IMR-90 (cell line): ENCODE measurements at regions not wholly inside any gene's neighbourhood (a gene's known extent, or its start where the extent isn't known, plus 50 kb on each side); places are given as distances from the start of the nearest gene placed in this dataset.
A peak's percentile ranks its signal among the peaks of the same experiment; 100 is the strongest.

Experiments
- ATAC-seq: fragments of 200-7000 bp; cut with Tn5 transposase; 2 replicates; pipeline ENCODE4 v1.9.1; 2020; ENCODE audit warnings: low read depth, mild to moderate bottlenecking, moderate library complexity
- BruUV-seq: library from RNA; stranded (reverse); fragments of 400-500 nt; replicated peaks from 2 replicates; lab custom pipeline; 2021; lab: Mats Ljungman, UMichigan
- CTCF ChIA-PET: fragments of 300-600 bp; formaldehyde crosslinking; extraction: SDS; loops from one replicate; lab custom pipeline; 2021; ENCODE audit warnings: antibody characterized with exemption; lab: Yijun Ruan, JAX
- POLR2A ChIA-PET: fragments of 300-600 bp; sonication (Branson Sonifier 250); formaldehyde crosslinking; loops from one replicate; lab custom pipeline; 2022; ENCODE audit warnings: antibody characterized with exemption; ENCODE audit not compliant: unreplicated experiment; lab: Charles Lee
- DNase-seq: peaks from one replicate; pipeline ENCODE4 v3.0.0; 2013
- H2AFZ ChIP-seq: replicated peaks from 2 replicates; pipeline ENCODE3; 2013; ENCODE audit warnings: low read length, mild to moderate bottlenecking; ENCODE audit not compliant: poor library complexity
- H2AK5ac ChIP-seq: 2 replicates; pipeline ENCODE4 v1.6.1; 2013; ENCODE audit warnings: low read depth, low read length, inconsistent platforms
- H2AK9ac ChIP-seq: replicated peaks from 2 replicates; pipeline ENCODE3; 2013; ENCODE audit warnings: mild to moderate bottlenecking, low read depth, low read length, moderate library complexity; ENCODE audit not compliant: poor library complexity
- H2BK120ac ChIP-seq: 2 replicates; pipeline ENCODE4 v1.6.1; 2013; ENCODE audit warnings: low read depth, low read length, inconsistent platforms
- H2BK15ac ChIP-seq: 3 replicates; pipeline ENCODE4 v1.6.1; 2013; ENCODE audit warnings: low read depth, low read length, inconsistent platforms
- H2BK20ac ChIP-seq: 2 replicates; pipeline ENCODE4 v1.6.1; 2013; ENCODE audit warnings: low read depth, mild to moderate bottlenecking, inconsistent platforms, low read length, moderate library complexity
- H2BK5ac ChIP-seq: 2 replicates; pipeline ENCODE4 v1.6.1; 2013; ENCODE audit warnings: mild to moderate bottlenecking, low read depth, low read length, inconsistent platforms; ENCODE audit not compliant: poor library complexity, severe bottlenecking
- H3K14ac ChIP-seq: replicated peaks from 2 replicates; pipeline ENCODE4 v1.6.1; 2013; ENCODE audit warnings: low read depth, low read length, inconsistent platforms
- H3K18ac ChIP-seq: 2 replicates; pipeline ENCODE4 v1.6.1; 2013; ENCODE audit warnings: low read depth, low read length, control low read depth
- H3K23ac ChIP-seq: 2 replicates; pipeline ENCODE4 v1.6.1; 2013; ENCODE audit warnings: low read depth, low read length, inconsistent platforms
- H3K27ac ChIP-seq: 2 replicates; pipeline ENCODE4 v1.5.1; 2013; ENCODE audit warnings: mild to moderate bottlenecking, control low read depth, low read length; ENCODE audit not compliant: insufficient read depth
- H3K27me3 ChIP-seq: 2 replicates; pipeline ENCODE4 v1.6.1; 2013; ENCODE audit warnings: low read length; ENCODE audit not compliant: control insufficient read depth, insufficient read depth
- H3K36me3 ChIP-seq: 2 replicates; pipeline ENCODE4 v1.6.1; 2013; ENCODE audit warnings: low read length, mixed read lengths; ENCODE audit not compliant: control insufficient read depth, insufficient read depth
- H3K4ac ChIP-seq: 2 replicates; pipeline ENCODE4 v1.6.1; 2013; ENCODE audit warnings: low read depth, low read length, inconsistent platforms
- H3K4me1 ChIP-seq: 2 replicates; pipeline ENCODE4 v1.6.1; 2013; ENCODE audit warnings: low read length, mixed read lengths; ENCODE audit not compliant: control insufficient read depth, insufficient read depth
- H3K4me2 ChIP-seq: 2 replicates; pipeline ENCODE4 v1.6.1; 2013; ENCODE audit warnings: low read depth, mild to moderate bottlenecking, control low read depth, low read length, moderate library complexity
- H3K4me3 ChIP-seq: 2 replicates; pipeline ENCODE4 v1.5.1; 2013; ENCODE audit warnings: low read depth, mild to moderate bottlenecking, control low read depth, low read length, moderate library complexity; ENCODE audit not compliant: insufficient read depth
- H3K56ac ChIP-seq: 2 replicates; pipeline ENCODE4 v1.6.1; 2013; ENCODE audit warnings: low read length, inconsistent platforms; ENCODE audit not compliant: insufficient read depth; ENCODE audit errors: extremely low read depth
- H3K79me1 ChIP-seq, 2 experiments: 2 replicates each; pipeline ENCODE4 v1.6.1; 2013; ENCODE audit warnings: low read length in 2 of 2, inconsistent platforms in 1 of 2, low read depth in 1 of 2
- H3K9ac ChIP-seq: 2 replicates; pipeline ENCODE4 v1.6.1; 2013; ENCODE audit warnings: low read depth, low read length, control low read depth
- H3K9me1 ChIP-seq: 2 replicates; pipeline ENCODE4 v1.6.1; 2013; ENCODE audit warnings: low read length, inconsistent platforms; ENCODE audit not compliant: insufficient read depth
- H3K9me3 ChIP-seq: 2 replicates; pipeline ENCODE4 v1.6.1; 2013; ENCODE audit warnings: low read length; ENCODE audit not compliant: control insufficient read depth, insufficient read depth
- H4K20me1 ChIP-seq: 2 replicates; pipeline ENCODE4 v1.6.1; 2013; ENCODE audit warnings: low read length, inconsistent platforms; ENCODE audit not compliant: insufficient read depth
- H4K5ac ChIP-seq: 2 replicates; pipeline ENCODE4 v1.6.1; 2013; ENCODE audit warnings: mild to moderate bottlenecking, low read depth, low read length, control low read depth
- H4K8ac ChIP-seq, 2 experiments: 2 replicates each; pipeline ENCODE4 v1.6.1; 2013; ENCODE audit warnings: low read depth in 2 of 2, low read length in 2 of 2, control low read depth in 1 of 2, inconsistent platforms in 1 of 2
- H4K91ac ChIP-seq: 2 replicates; pipeline ENCODE4 v1.6.1; 2013; ENCODE audit warnings: low read depth, low read length, inconsistent platforms; ENCODE audit not compliant: insufficient read depth
- BHLHE40 ChIP-seq: fragments of 150-350 bp; IDR thresholded peaks from 2 replicates; pipeline ENCODE4 v1.6.1; 2016; ENCODE audit warnings: mild to moderate bottlenecking, low read depth, low read length
- CEBPB ChIP-seq: IDR thresholded peaks from 2 replicates; pipeline ENCODE4 v1.6.1; 2012; ENCODE audit warnings: low read depth, low read length, improper control_type of control experiment
- CHD1 ChIP-seq: IDR thresholded peaks from 2 replicates; pipeline ENCODE4 v1.6.1; 2012; ENCODE audit warnings: low read depth, low read length, improper control_type of control experiment
- FOS ChIP-seq: fragments of 150-350 bp; IDR thresholded peaks from 2 replicates; pipeline ENCODE4 v1.6.1; 2016; ENCODE audit warnings: low read depth, low read length
- MXI1 ChIP-seq: IDR thresholded peaks from 2 replicates; pipeline ENCODE4 v1.6.1; 2012; ENCODE audit warnings: low read depth, mild to moderate bottlenecking, low read length, moderate library complexity, borderline replicate concordance
- NFE2L2 ChIP-seq: fragments of 150-350 bp; IDR thresholded peaks from 2 replicates; pipeline ENCODE4 v1.6.1; 2016; ENCODE audit warnings: low read depth, mild to moderate bottlenecking, low read length
- POLR2A ChIP-seq: IDR thresholded peaks from 2 replicates; pipeline ENCODE4 v1.6.1; 2012; ENCODE audit warnings: mild to moderate bottlenecking, low read depth, low read length
- RAD21 ChIP-seq: IDR thresholded peaks from 2 replicates; pipeline ENCODE4 v1.6.1; 2012; ENCODE audit warnings: low read length, improper control_type of control experiment
- RFX5 ChIP-seq: IDR thresholded peaks from 2 replicates; pipeline ENCODE4 v1.8.0; 2012; ENCODE audit warnings: low read depth, mild to moderate bottlenecking, low read length, moderate library complexity
- SMC3 ChIP-seq: fragments of 150-350 bp; IDR thresholded peaks from 2 replicates; pipeline ENCODE4 v1.6.1; 2016; ENCODE audit warnings: low read depth, mild to moderate bottlenecking, antibody characterized with exemption, low read length, moderate library complexity
- dilution Hi-C: fragments of 300-500 bp; cut with HindIII; formaldehyde crosslinking; loops from one replicate; pipeline ENCODE4 v1.14.3; 2018; ENCODE audit warnings: low sequenced_read_pairs; ENCODE audit not compliant: unreplicated experiment
- in situ Hi-C: fragments of 300-500 bp; cut with MboI; formaldehyde crosslinking; loops from 3 replicates; pipeline ENCODE4 v1.14.3; 2019; ENCODE audit warnings: low sequenced_read_pairs, inconsistent platforms, mixed read lengths
- intact Hi-C: fragments of 100-400 bp; cut with micrococcal nuclease; formaldehyde crosslinking; loops from 2 replicates; pipeline ENCODE4 v1.10.0; 2022
- TF ChIP-seq, protein P1 (sequence below): fragments of 150-350 bp; IDR thresholded peaks from 2 replicates; pipeline ENCODE4 v1.6.1; 2016; ENCODE audit warnings: low read depth, mild to moderate bottlenecking, low read length, moderate library complexity, borderline replicate concordance

DNA sequence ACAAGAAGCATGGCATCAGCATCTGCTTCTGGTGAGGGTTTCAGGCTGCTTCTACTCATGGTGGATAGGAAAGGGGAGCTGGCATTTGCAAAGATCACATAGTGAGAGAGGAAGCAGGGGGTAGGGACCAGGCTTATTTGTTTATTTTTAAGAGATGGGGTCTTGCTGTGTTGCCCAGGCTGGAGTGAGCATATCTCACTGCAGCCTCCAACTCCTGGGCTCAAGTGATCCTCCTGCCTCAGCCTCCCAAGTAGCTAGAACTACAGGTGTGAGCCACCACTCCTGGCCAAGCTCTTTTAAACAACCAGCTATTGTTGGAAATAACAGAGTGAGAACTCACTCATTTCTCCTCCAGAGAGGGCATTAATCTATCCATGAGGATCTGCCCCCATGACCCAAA lies 138.8 kb upstream of the FOXN2 start:
- intact Hi-C loops: no loop called here
- Histone ChIP-seq H4K8ac (no peak overlapping the region), H2BK5ac (no peak overlapping the region), H3K4me2 (0 out of 2 replicates have a peak overlapping the region, but pooled peaks have one; percentile 33), H3K36me3 (no peaks in the 10 kb centered on the region), H3K4me1 (peaks cover 3% of the 10 kb centered on the region; the same call in 1 of the 2 replicates), H4K5ac (no peak overlapping the region), H3K9me1 (peaks cover 3% of the 10 kb centered on the region; the same call in 1 of the 2 replicates), H3K23ac (no peak overlapping the region), H3K18ac (no peak overlapping the region), H2BK20ac (0 out of 2 replicates have a peak overlapping the region, but pooled peaks have one; percentile 6), H4K91ac (no peak overlapping the region; the same call in 1 of the 2 replicates), H3K56ac (no peak overlapping the region), H3K79me1 (no peaks in the 10 kb centered on the region), H3K4ac (peak overlapping the region; percentile 13; the same call in 1 of the 2 replicates), H4K20me1 (no peaks in the 10 kb centered on the region), H3K9me3 (no peaks in the 10 kb centered on the region), H2AK5ac (no peak overlapping the region), H2AFZ (no peak overlapping the region), H2BK15ac (no peak overlapping the region; the same call in 2 of the 3 replicates), H3K9ac (no peak overlapping the region), H2BK120ac (no peak overlapping the region), H3K14ac (no peak overlapping the region), H2AK9ac (no peak overlapping the region), H3K27ac (no peak overlapping the region), H3K27me3 (no peaks in the 10 kb centered on the region), H3K4me3 (no peak overlapping the region)
- in situ Hi-C loops: no loop called here
- DNase-seq (no peak), ATAC-seq (no peak)
- dilution Hi-C loops: no loop called here
- no TSS peak for BruUV-seq
- TF ChIP-seq BHLHE40: no peak
- TF ChIP-seq MXI1: no peak
- TF ChIP-seq NFE2L2: no peak
- no peak for TF ChIP-seq FOS
- no peak for TF ChIP-seq SMC3
- TF ChIP-seq RAD21: no peak
- no peak for TF ChIP-seq CEBPB
- TF ChIP-seq RFX5: no peak
- TF ChIP-seq, protein P1, sequence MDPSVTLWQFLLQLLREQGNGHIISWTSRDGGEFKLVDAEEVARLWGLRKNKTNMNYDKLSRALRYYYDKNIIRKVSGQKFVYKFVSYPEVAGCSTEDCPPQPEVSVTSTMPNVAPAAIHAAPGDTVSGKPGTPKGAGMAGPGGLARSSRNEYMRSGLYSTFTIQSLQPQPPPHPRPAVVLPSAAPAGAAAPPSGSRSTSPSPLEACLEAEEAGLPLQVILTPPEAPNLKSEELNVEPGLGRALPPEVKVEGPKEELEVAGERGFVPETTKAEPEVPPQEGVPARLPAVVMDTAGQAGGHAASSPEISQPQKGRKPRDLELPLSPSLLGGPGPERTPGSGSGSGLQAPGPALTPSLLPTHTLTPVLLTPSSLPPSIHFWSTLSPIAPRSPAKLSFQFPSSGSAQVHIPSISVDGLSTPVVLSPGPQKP: no peak
- no peak for TF ChIP-seq CHD1
- no peak for TF ChIP-seq POLR2A
- CTCF ChIA-PET: interaction anchor here (0.6 kb wide), 1 partner anchor 337 kb away, joined by 3 read pairs; no protein-coding TSS in a partner anchor
- POLR2A ChIA-PET: no interaction called here
